ENCODE measurements at regions not wholly inside any gene's neighbourhood (a gene's known extent, or its start where the extent isn't known, plus 50 kb on each side); places are given as distances from the start of the nearest gene placed in this dataset.

GRCh38 chr9:106441283-106441682 lies 421.7 kb upstream of the ZNF462 start:
- CTCF ChIA-PET: no interaction called here
- H3K4me1 Mint-ChIP-seq: peaks cover 26% of the 10 kb centered on the region

More at GRCh38 chr9:106441283-106441682, 421.7 kb upstream of the ZNF462 start:
- Mint-ChIP-seq H3K9me3 (peaks cover 31% of the 10 kb centered on the region), H3K36me3 (peaks cover 29% of the 10 kb centered on the region), H3K27me3 (ENCODE audit: low read depth) (no peaks in the 10 kb centered on the region; the same call in 1 of the 2 replicates), H3K4me3 (no peak overlapping the region), H3K27ac (no peak overlapping the region)
- DNase-seq (ENCODE audit: low spot score): no peak
- TF ChIP-seq SOX15 (CRISPR knock-in tag; IDR thresholded peaks at IDR 0.05) (no peak), SMAD3 (CRISPR knock-in tag; IDR thresholded peaks at IDR 0.05; ENCODE audit: borderline replicate concordance) (no peak), USF2 (CRISPR knock-in tag; IDR thresholded peaks at IDR 0.05) (no peak), ZNF512 (CRISPR knock-in tag; IDR thresholded peaks at IDR 0.05; ENCODE audit: borderline replicate concordance) (no peak), E2F1 (CRISPR knock-in tag; IDR thresholded peaks at IDR 0.05) (no peak), FOXJ3 (CRISPR knock-in tag; IDR thresholded peaks at IDR 0.05; ENCODE audit: borderline replicate concordance) (no peak), STAT6 (CRISPR knock-in tag; conservative IDR thresholded peaks at IDR 0.05; ENCODE audit: low read depth) (no peak), NFYB (CRISPR knock-in tag; conservative IDR thresholded peaks at IDR 0.05; ENCODE audit: low read depth) (no peak), USF1 (CRISPR knock-in tag; IDR thresholded peaks at IDR 0.05) (no peak), CTCF (IDR thresholded peaks at IDR 0.05) (no peak), GRHL2 (CRISPR knock-in tag; IDR thresholded peaks at IDR 0.05; ENCODE audit: insufficient replicate concordance, severe bottlenecking) (no peak), ERG (CRISPR knock-in tag; IDR thresholded peaks at IDR 0.05) (no peak)
- POLR2A ChIA-PET: no interaction called here
- ATAC-seq: no peak

Data from WTC11 (cell line).